HepG2 (cell line): ENCODE measurements at regions not wholly inside any gene's neighbourhood (a gene's known extent, or its start where the extent isn't known, plus 50 kb on each side); places are given as distances from the start of the nearest gene placed in this dataset.

ENCODE experiments used
- ATAC-seq: fragments of 200-7000 bp; cut with Tn5 transposase; 3 replicates; pipeline ENCODE4 v1.9.1; 2020; ENCODE audit warnings: mild to moderate bottlenecking, moderate library complexity
- BruUV-seq: library from RNA; stranded (reverse); fragments of 400-500 nt; replicated peaks from 2 replicates; lab custom pipeline; 2021; lab: Mats Ljungman, UMichigan
- CTCF ChIA-PET: fragments of 300-600 bp; formaldehyde crosslinking; extraction: SDS; loops from one replicate; lab custom pipeline; 2021; ENCODE audit warnings: low total read pairs, inconsistent platforms, low intra/inter-chr PET ratio; lab: Yijun Ruan, JAX
- POLR2A ChIA-PET: fragments of 350-600 bp; sonication (Branson Sonifier 250); formaldehyde crosslinking; loops from one replicate; lab custom pipeline; 2020; ENCODE audit warnings: antibody characterized with exemption, inconsistent platforms; lab: Yijun Ruan, JAX
- DNase-seq: peaks from one replicate; pipeline ENCODE4 v3.0.0-alpha.2; 2015; ENCODE audit warnings: low spot score
- FAIRE-seq: peaks from 3 replicates; lab custom pipeline; 2011; peaks lifted over from hg19 to GRCh38; lab: Jason Lieb, UNC
- H2AFZ ChIP-seq: one replicate; pipeline ENCODE4 v1.6.1; 2011; ENCODE audit warnings: low read length, inconsistent platforms
- H3K27ac ChIP-seq: fragments of 300-600 bp; 3 replicates; pipeline ENCODE4 v1.8.0; 2011; ENCODE audit warnings: mixed run types, mild to moderate bottlenecking, mixed read lengths, low read length, inconsistent platforms; ENCODE audit not compliant: insufficient read depth; ENCODE audit errors: extremely low read length
- H3K27me3 ChIP-seq, 2 experiments: fragments of 200-600 bp in 1 of 2; 2 replicates in 1 of 2; 3 replicates in 1 of 2; pipeline versions ENCODE4 v1.6.0 to v1.8.0; 2011; ENCODE audit warnings: low read length in 2 of 2, mild to moderate bottlenecking in 2 of 2, moderate library complexity in 2 of 2, inconsistent platforms in 1 of 2; ENCODE audit not compliant: insufficient read depth in 2 of 2, control insufficient read depth in 1 of 2
- H3K36me3 ChIP-seq, 2 experiments: fragments of 200-600 bp in 1 of 2; replicated peaks in 1 of 2; 2 replicates in 1 of 2; 3 replicates in 1 of 2; pipeline versions ENCODE4 v1.5.1 to v1.8.0; 2011; ENCODE audit warnings: low read length in 2 of 2, inconsistent platforms in 1 of 2; ENCODE audit not compliant: insufficient read depth in 2 of 2, control insufficient read depth in 1 of 2
- H3K4me1 ChIP-seq: 2 replicates; pipeline ENCODE4 v1.5.1; 2012; ENCODE audit warnings: low read length, inconsistent platforms; ENCODE audit not compliant: insufficient read depth
- H3K4me2 ChIP-seq: 2 replicates; pipeline ENCODE4 v1.6.0; 2011; ENCODE audit warnings: low read depth, low read length, inconsistent platforms
- H3K4me3 ChIP-seq, 3 experiments: fragments of 200-600 bp in 1 of 3; sonication (generic), shearing (Covaris generic) in 1 of 3; replicated peaks in 1 of 3; 2 replicates each; pipeline ENCODE4 v1.5.1; 2011 to 2016; ENCODE audit warnings: low read length in 3 of 3, inconsistent platforms in 2 of 3, low read depth in 2 of 3, mild to moderate bottlenecking in 2 of 3, control low read depth in 1 of 3, mixed read lengths in 1 of 3; ENCODE audit not compliant: insufficient read depth in 1 of 3
- H3K79me2 ChIP-seq: one replicate; pipeline ENCODE4 v1.6.1; 2011; ENCODE audit warnings: low read length, inconsistent platforms; ENCODE audit not compliant: insufficient read depth
- H3K9ac ChIP-seq: 2 replicates; pipeline ENCODE4 v1.6.0; 2011; ENCODE audit warnings: mild to moderate bottlenecking, low read depth, low read length, inconsistent platforms; ENCODE audit not compliant: insufficient read depth
- H3K9me3 ChIP-seq: 2 replicates; pipeline ENCODE4 v1.5.1; 2012; ENCODE audit warnings: mild to moderate bottlenecking, low read length
- H4K20me1 ChIP-seq: 2 replicates; pipeline ENCODE4 v1.6.0; 2011; ENCODE audit warnings: inconsistent platforms, mild to moderate bottlenecking, low read length, moderate library complexity; ENCODE audit not compliant: insufficient read depth
- EHMT2 ChIP-seq: fragments of 200-600 bp; sonication (generic); IDR thresholded peaks from 2 replicates; pipeline ENCODE4 v1.7.0; 2017; ENCODE audit warnings: antibody characterized with exemption, low read depth, low read length, borderline replicate concordance
- GLI4 ChIP-seq: sonication (generic); formaldehyde crosslinking; IDR thresholded peaks from 2 replicates; pipeline ENCODE4 v1.5.1; 2020; ENCODE audit warnings: missing genetic modification reagents, mild to moderate bottlenecking, moderate library complexity, borderline replicate concordance
- HHEX ChIP-seq: IDR thresholded peaks from 2 replicates; pipeline ENCODE4 v1.6.1; 2016; ENCODE audit warnings: control low read depth
- HOXA3 ChIP-seq: sonication (generic); formaldehyde crosslinking; IDR thresholded peaks from 2 replicates; pipeline ENCODE4 v1.5.0; 2020; ENCODE audit warnings: missing genetic modification reagents
- MAX ChIP-seq: IDR thresholded peaks from 2 replicates; pipeline ENCODE4 v1.6.1; 2012; ENCODE audit warnings: inconsistent platforms
- NFE2 ChIP-seq: sonication (generic); formaldehyde crosslinking; IDR thresholded peaks from 2 replicates; pipeline ENCODE4 v1.4.0; 2020; ENCODE audit warnings: missing genetic modification reagents
- ONECUT2 ChIP-seq: sonication (generic); formaldehyde crosslinking; IDR thresholded peaks from 2 replicates; pipeline ENCODE4 v1.4.0; 2020; ENCODE audit warnings: missing genetic modification reagents
- PLRG1 ChIP-seq: fragments of 450-650 bp; conservative IDR thresholded peaks from 2 replicates; pipeline ENCODE4 v1.6.1; 2016
- RBM22 ChIP-seq: fragments of 200-400 bp; formaldehyde crosslinking; optimal IDR thresholded peaks from 2 replicates; pipeline ENCODE3; 2017; ENCODE audit warnings: mild to moderate bottlenecking, low read length, moderate library complexity
- TERF1 ChIP-seq: sonication (generic); formaldehyde crosslinking; IDR thresholded peaks from 2 replicates; pipeline ENCODE4 v1.8.0; 2022; ENCODE audit warnings: mild to moderate bottlenecking, missing genetic modification reagents, moderate library complexity
- ZNF180 ChIP-seq: sonication (generic); formaldehyde crosslinking; IDR thresholded peaks from 2 replicates; pipeline ENCODE4 v1.4.0; 2020; ENCODE audit warnings: low read depth, missing genetic modification reagents, borderline replicate concordance
- ZNF253 ChIP-seq: sonication (generic); formaldehyde crosslinking; IDR thresholded peaks from 2 replicates; pipeline ENCODE4 v1.8.0; 2022; ENCODE audit warnings: mild to moderate bottlenecking, missing genetic modification reagents, borderline replicate concordance
- ZNF546 ChIP-seq: sonication (generic); formaldehyde crosslinking; conservative IDR thresholded peaks from 2 replicates; pipeline ENCODE4 v1.8.1; 2023; ENCODE audit warnings: mild to moderate bottlenecking, missing genetic modification reagents
- ZNF580 ChIP-seq: IDR thresholded peaks from 2 replicates; pipeline ENCODE4 v1.6.1; 2016; ENCODE audit warnings: low read depth, borderline replicate concordance
- ZNF597 ChIP-seq: sonication (generic); formaldehyde crosslinking; IDR thresholded peaks from 2 replicates; pipeline ENCODE4 v1.5.0; 2020; ENCODE audit warnings: missing genetic modification reagents
- ZNF609 ChIP-seq: sonication (generic); formaldehyde crosslinking; IDR thresholded peaks from 2 replicates; pipeline ENCODE4 v1.4.0; 2020; ENCODE audit warnings: mild to moderate bottlenecking, missing genetic modification reagents, borderline replicate concordance
- ZSCAN12 ChIP-seq: sonication (generic); formaldehyde crosslinking; IDR thresholded peaks from 2 replicates; pipeline ENCODE4 v1.9.0; 2021; ENCODE audit warnings: mild to moderate bottlenecking, missing genetic modification reagents
- WGBS: methylation state at CpG from one replicate; pipeline ENCODE4 v1.1.6; 2017; ENCODE audit warnings: low lambda C conversion rate; 5-methylcytosine and 5-hydroxymethylcytosine counted together
- in situ Hi-C: cut with HindIII; loops from 2 replicates; pipeline ENCODE4 v1.10.0; 2017; ENCODE audit warnings: low pct_unique_long_range_greater_than_20kb; ENCODE audit not compliant: extremely low pct_ligation_motif_present
- intact Hi-C: fragments of 100-400 bp; cut with micrococcal nuclease; formaldehyde crosslinking; loops from one replicate; pipeline ENCODE4 v1.10.0; 2022; ENCODE audit not compliant: unreplicated experiment

- no peaks in the 10 kb centered on the region for H3K36me3 ChIP-seq
- FAIRE-seq (no peak), DNase-seq (no peak), ATAC-seq (no peak)
- no peaks in the 10 kb centered on the region for H3K4me1 ChIP-seq
- no peak overlapping the region for H3K9ac ChIP-seq
- no peaks in the 10 kb centered on the region for H4K20me1 ChIP-seq
- H3K79me2 ChIP-seq: no peaks in the 10 kb centered on the region
- WGBS: 0% methylated on average over 3 of the region's 3 CpGs
- BruUV-seq: no TSS peak
- no peaks in the 10 kb centered on the region for H3K27me3 ChIP-seq
- in situ Hi-C loops: no loop called here
- H3K4me2 ChIP-seq: no peak overlapping the region
- H3K27ac ChIP-seq: no peak overlapping the region
- CTCF ChIA-PET: no interaction called here
- peaks cover 29% of the 10 kb centered on the region for H3K9me3 ChIP-seq
- POLR2A ChIA-PET: no interaction called here
- no peak overlapping the region for H3K4me3 ChIP-seq
- TF ChIP-seq ZNF546 (CRISPR knock-in tag): no peak
- no peak for TF ChIP-seq ONECUT2 (CRISPR knock-in tag)
- no peak for TF ChIP-seq ZSCAN12 (CRISPR knock-in tag)
- no peak for TF ChIP-seq PLRG1
- TF ChIP-seq ZNF609 (CRISPR knock-in tag): no peak
- TF ChIP-seq HHEX (CRISPR knock-in tag): no peak
- TF ChIP-seq NFE2: no peak
- TF ChIP-seq HOXA3 (CRISPR knock-in tag): no peak
- TF ChIP-seq RBM22: no peak
- TF ChIP-seq ZNF253: no peak
- no peak for TF ChIP-seq TERF1 (CRISPR knock-in tag)
- TF ChIP-seq GLI4 (CRISPR knock-in tag): no peak
- no peak for TF ChIP-seq ZNF580 (CRISPR knock-in tag)
- TF ChIP-seq ZNF597 (CRISPR knock-in tag): no peak
- no peak for TF ChIP-seq MAX
- TF ChIP-seq EHMT2: no peak
- no peak for TF ChIP-seq ZNF180
- intact Hi-C loops: no loop called here
- H2AFZ ChIP-seq: no peak overlapping the region
Observed at GRCh38 chr1:209458921-209459320, 124.6 kb upstream of the CAMK1G start.
